22Rv1 (cell line): ENCODE measurements at regions not wholly inside any gene's neighbourhood (a gene's known extent, or its start where the extent isn't known, plus 50 kb on each side); places are given as distances from the start of the nearest gene placed in this dataset.

Experiments
- CTCF ChIP-seq: fragments of 450-650 bp; IDR thresholded peaks from 2 replicates; pipeline ENCODE4 v1.5.1; 2017; ENCODE audit warnings: mild to moderate bottlenecking
- ZFX ChIP-seq: fragments of 450-650 bp; IDR thresholded peaks from 2 replicates; pipeline ENCODE4 v1.6.1; 2017; ENCODE audit warnings: antibody characterized with exemption, borderline replicate concordance

- no peak for TF ChIP-seq CTCF
- no peak for TF ChIP-seq ZFX
These were observed 266.7 kb downstream of the SOX9 start for GRCh38 chr17:72387487-72387886.
